Psoas muscle (tissue), 7 donors: ENCODE measurements at regions not wholly inside any gene's neighbourhood (a gene's known extent, or its start where the extent isn't known, plus 50 kb on each side); places are given as distances from the start of the nearest gene placed in this dataset.
"Not testable (repeated sequence)": the region's sequence is repeated elsewhere in the genome, so short reads cannot be mapped to it uniquely, and the experiment has no call there.

Source experiments
- ATAC-seq, 4 donors: fragments of 200-7000 bp; cut with Tn5 transposase; one replicate each; pipeline ENCODE4 v1.9.1; 2020; ENCODE audit warnings: moderate library complexity in 3 of 4, mild to moderate bottlenecking in 2 of 4
- DNase-seq, 2 donors: peaks; one replicate each; pipeline ENCODE4 v3.0.0-alpha.2; 2020
- H3K27ac ChIP-seq: fragments of 200-600 bp; one replicate; pipeline ENCODE4 v1.8.0; 2022
- H3K27me3 ChIP-seq, 3 donors: fragments of 200-600 bp in 1 of 3; one replicate each; pipeline versions ENCODE4 v1.6.1 to v1.8.0; 2013 to 2022; ENCODE audit warnings: low read length in 2 of 3, mild to moderate bottlenecking in 2 of 3, moderate library complexity in 1 of 3; ENCODE audit not compliant: insufficient read depth in 3 of 3
- H3K36me3 ChIP-seq, 2 donors: fragments of 200-600 bp in 1 of 2; one replicate each; pipeline versions ENCODE4 v1.6.1 to v1.8.0; 2013 to 2022; ENCODE audit warnings: low read depth in 1 of 2, mild to moderate bottlenecking in 1 of 2, moderate library complexity in 1 of 2; ENCODE audit not compliant: insufficient read depth in 1 of 2
- H3K4me1 ChIP-seq: fragments of 200-600 bp; one replicate; pipeline ENCODE4 v1.8.0; 2022
- H3K4me3 ChIP-seq: fragments of 200-600 bp; one replicate; pipeline ENCODE4 v1.8.0; 2022; ENCODE audit warnings: mild to moderate bottlenecking
- H3K9me3 ChIP-seq: fragments of 200-600 bp; one replicate; pipeline ENCODE4 v1.8.0; 2022
- CTCF ChIP-seq: fragments of 200-600 bp; IDR thresholded peaks from one replicate; pipeline ENCODE4 v1.8.0; 2022; ENCODE audit warnings: antibody characterized with exemption
- WGBS, 3 donors: extraction: QIAGEN DNeasy Blood & Tissue Kit; methylation state at CpG; one replicate each; pipeline versions ENCODE4 v1.1.6 to v1.1.7; 2013; 5-methylcytosine and 5-hydroxymethylcytosine counted together
- intact Hi-C, 2 donors: fragments of 100-400 bp; cut with DNase I; formaldehyde crosslinking; loops; one replicate each; pipeline versions ENCODE4 v1.11.0 to v1.14.2; 2022
- donor health status: healthy with polysubstance abuse.
- donor health status: DM: no; HTN: no; CAD: no; lungs with moderate emphysema.
- donor health status: Bipolar disorder and iron deficiency.
- donor health status: healthy.
- donor health status: DM: yes; HTN: yes; CAD: no.
- donor health status: DM: no; HTN: no; CAD: no.
- donor health status: DM: yes; HTN: yes; CAD: no.

- no peaks in the 10 kb centered on the region for H3K9me3 ChIP-seq
- TF ChIP-seq CTCF = no peak
- H3K4me1 ChIP-seq = peaks cover 16% of the 10 kb centered on the region
- H3K36me3 ChIP-seq = no peaks in the 10 kb centered on the region
- WGBS, 3 donors = 45 to 72% (median 47%) methylated on average over 3 of the region's 3 CpGs
- intact Hi-C loops = no loop called here
- H3K4me3 ChIP-seq = no peak overlapping the region
- no peaks in the 10 kb centered on the region for H3K27me3 ChIP-seq
- DNase-seq (no peak), ATAC-seq (no peak)
- no peak overlapping the region for H3K27ac ChIP-seq
Measured at GRCh38 chr7:80999100-80999499, 80.2 kb upstream of the SEMA3C start.

DNA sequence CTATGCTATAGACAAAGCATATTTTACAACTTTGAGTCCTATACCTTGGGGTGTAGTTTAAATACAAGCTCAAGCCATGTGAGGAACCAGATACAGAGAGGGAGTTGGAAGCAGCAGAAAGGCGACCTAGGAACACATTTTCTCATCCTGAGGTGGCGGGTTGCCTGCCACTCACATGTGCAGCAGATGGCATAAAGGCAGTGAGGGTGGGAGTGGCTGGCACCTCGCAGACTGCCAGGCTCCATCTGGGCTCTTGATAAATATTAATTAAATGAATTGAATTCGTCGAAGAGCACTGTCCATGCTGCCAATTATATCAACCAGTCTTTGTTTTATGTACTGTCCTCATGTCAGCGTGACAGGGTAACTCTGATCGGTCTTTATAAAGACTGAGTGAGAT is 79.0 kb upstream of the SEMA3C start:
- no peak for ATAC-seq
- Histone ChIP-seq H3K27ac (no peak overlapping the region), H3K36me3 (no peaks in the 10 kb centered on the region), H3K27me3 (no peaks in the 10 kb centered on the region), H3K4me3 (no peak overlapping the region), H3K4me1 (peaks cover 7% of the 10 kb centered on the region), H3K9me3 (no peaks in the 10 kb centered on the region)
- no peak for DNase-seq
- intact Hi-C loops = no loop called here
- 82 to 86% (median 85%) methylated on average over 7 of the region's 7 CpGs for WGBS, 3 donors
- TF ChIP-seq CTCF = no peak

DNA sequence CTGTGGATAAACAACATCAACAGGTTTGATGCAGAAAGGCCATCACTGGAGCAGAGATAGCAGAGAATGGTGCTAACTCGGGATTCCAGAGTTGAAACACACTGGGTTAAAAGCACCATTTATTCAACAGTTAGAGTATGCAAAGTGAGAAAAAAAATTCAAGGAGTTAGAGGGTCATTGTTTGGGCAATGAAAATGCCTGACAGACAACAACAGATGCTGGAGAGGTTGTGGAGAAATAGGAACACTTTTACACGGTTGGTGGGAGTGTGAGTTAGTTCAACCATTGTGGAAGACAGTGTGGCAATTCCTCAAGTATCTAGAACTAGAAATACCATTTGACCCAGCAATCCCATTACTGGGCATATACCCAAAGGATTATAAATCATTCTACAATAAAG is 77.4 kb upstream of the SEMA3C start:
- intact Hi-C loops, H3K36me3 ChIP-seq, H3K9me3 ChIP-seq, H3K4me1 ChIP-seq, DNase-seq, H3K27ac ChIP-seq, ATAC-seq, H3K4me3 ChIP-seq, H3K27me3 ChIP-seq: not testable (repeated sequence)
- 41 to 70% (median 50%) methylated on average over 2 of the region's 2 CpGs for WGBS, 3 donors

DNA sequence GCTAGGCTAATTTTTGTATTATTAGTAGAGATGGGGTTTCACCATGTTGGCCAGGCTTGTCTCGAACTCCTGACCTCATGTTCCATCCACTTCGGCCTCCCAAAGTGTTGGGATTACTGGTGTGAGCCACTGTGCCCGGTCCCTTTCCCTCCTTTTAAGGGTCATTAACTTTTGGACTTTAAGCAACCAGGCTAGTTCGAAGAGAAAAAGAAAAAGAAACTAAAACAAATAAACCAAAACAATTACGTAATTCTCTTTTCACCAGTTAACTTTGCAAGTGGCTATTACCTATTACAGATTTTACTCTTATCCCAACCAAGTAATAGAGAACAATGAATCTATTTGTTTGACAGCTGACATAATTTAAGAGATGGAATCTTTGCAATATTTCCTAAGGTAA is 72.8 kb upstream of the SEMA3C start:
- WGBS, 3 donors = 70 to 88% (median 76%) methylated on average over 5 of the region's 5 CpGs
- no peak for DNase-seq

GRCh38 chr7:80984619-80985018 is 65.8 kb upstream of the SEMA3C start:
- Histone ChIP-seq H3K27ac (no peak overlapping the region), H3K4me1 (no peaks in the 10 kb centered on the region), H3K36me3 (no peaks in the 10 kb centered on the region), H3K27me3 (no peaks in the 10 kb centered on the region), H3K4me3 (no peak overlapping the region), H3K9me3 (no peaks in the 10 kb centered on the region)
- intact Hi-C loops = no loop called here
- TF ChIP-seq CTCF = no peak
- DNase-seq (no peak), ATAC-seq (no peak)
- WGBS, 3 donors = 66 to 72% (median 68%) methylated on average over 1 of the region's 1 CpG

More for the DNA sequence above, 72.8 kb upstream of the SEMA3C start:
- Histone ChIP-seq H3K36me3 (no peaks in the 10 kb centered on the region), H3K4me3 (no peak overlapping the region), H3K27ac (no peak overlapping the region), H3K9me3 (no peaks in the 10 kb centered on the region), H3K4me1 (no peaks in the 10 kb centered on the region), H3K27me3 (no peaks in the 10 kb centered on the region)
- no peak for TF ChIP-seq CTCF
- no peak for ATAC-seq
- intact Hi-C loops = no loop called here
